HT1080 (cell line): ENCODE measurements at regions not wholly inside any gene's neighbourhood (a gene's known extent, or its start where the extent isn't known, plus 50 kb on each side); places are given as distances from the start of the nearest gene placed in this dataset.

ENCODE experiments used
- DNase-seq: peaks from one replicate; pipeline ENCODE4 v3.0.0-alpha.2; 2015; ENCODE audit warnings: low read depth

GRCh38 chr16:86988920-86989696 is 328.1 kb downstream of the C16orf95 start:
- DNase-seq: no peak

GRCh38 chr16:86990451-86990850 is 326.7 kb downstream of the C16orf95 start:
- DNase-seq: no peak

- peak; percentile 23 for DNase-seq
Measured at GRCh38 chr16:86991679-86992078, 325.5 kb downstream of the C16orf95 start.

- no peak for DNase-seq
Measured at GRCh38 chr16:86992587-86992986, 324.6 kb downstream of the C16orf95 start.

GRCh38 chr16:86993426-86994110 is 323.6 kb downstream of the C16orf95 start:
- no peak for DNase-seq

- no peak for DNase-seq
Measured at GRCh38 chr16:86994215-86994614, 323.0 kb downstream of the C16orf95 start.

- DNase-seq: peak; percentile 85
Measured at GRCh38 chr16:86994651-86995171, 322.5 kb downstream of the C16orf95 start.

GRCh38 chr16:86995456-86995855 is 321.7 kb downstream of the C16orf95 start:
- no peak for DNase-seq

- DNase-seq: no peak
Measured at GRCh38 chr16:86996081-86996480, 321.1 kb downstream of the C16orf95 start.

GRCh38 chr16:86997058-86997457 is 320.1 kb downstream of the C16orf95 start:
- no peak for DNase-seq

- DNase-seq: no peak
Measured at GRCh38 chr16:86998196-86999001, 318.8 kb downstream of the C16orf95 start.

GRCh38 chr16:87000001-87000400 is 317.2 kb downstream of the C16orf95 start:
- DNase-seq: no peak

GRCh38 chr16:87002717-87003413 is 314.3 kb downstream of the C16orf95 start:
- DNase-seq: no peak

GRCh38 chr16:87003414-87003755 is 313.8 kb downstream of the C16orf95 start:
- no peak for DNase-seq

GRCh38 chr16:87006021-87006420 is 311.2 kb downstream of the C16orf95 start:
- DNase-seq: no peak

GRCh38 chr16:87006789-87007745 is 310.1 kb downstream of the C16orf95 start:
- DNase-seq: no peak

- DNase-seq: no peak
Measured at GRCh38 chr16:87007907-87008306, 309.3 kb downstream of the C16orf95 start.

- DNase-seq: no peak
Measured at GRCh38 chr16:87008664-87009063, 308.5 kb downstream of the C16orf95 start.

GRCh38 chr16:87012954-87013938 is 303.9 kb downstream of the C16orf95 start:
- no peak for DNase-seq
